ENCODE measurements at regions not wholly inside any gene's neighbourhood (a gene's known extent, or its start where the extent isn't known, plus 50 kb on each side); places are given as distances from the start of the nearest gene placed in this dataset.

DNA sequence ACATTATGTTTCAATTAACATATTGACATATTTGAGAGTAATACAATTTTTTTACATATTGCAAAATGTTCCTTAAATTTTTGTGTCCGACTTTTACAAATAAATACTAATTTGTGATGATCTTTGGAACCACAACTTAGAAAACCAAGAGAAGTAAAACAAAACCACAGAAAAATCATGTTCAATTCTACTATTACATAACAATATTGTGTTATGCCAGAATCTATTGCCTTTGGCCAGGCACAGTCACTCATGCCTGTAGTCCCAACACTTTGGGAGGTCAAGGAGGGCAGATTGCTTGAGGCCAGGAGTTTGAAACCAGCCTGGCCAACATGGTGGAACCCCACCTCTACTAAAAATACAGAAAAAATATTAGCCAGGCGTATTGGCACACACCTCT lies 92.8 kb upstream of the APCDD1 start:
- TF ChIP-seq TEAD4 (IDR thresholded peaks at IDR 0.05) (no peak), EGR1 (IDR thresholded peaks at IDR 0.05) (no peak), EP300 (IDR thresholded peaks at IDR 0.05; ENCODE audit: borderline replicate concordance) (no peak), REST (IDR thresholded peaks at IDR 0.05; ENCODE audit: low read depth) (no peak), FOXM1 (IDR thresholded peaks at IDR 0.05; ENCODE audit: borderline replicate concordance, low read depth) (no peak), TAF1 (IDR thresholded peaks at IDR 0.05; ENCODE audit: low read depth) (no peak), YY1 (IDR thresholded peaks at IDR 0.05; ENCODE audit: low read depth) (no peak), NFIC (IDR thresholded peaks at IDR 0.05) (no peak)
- TF ChIP-seq, protein P1, sequence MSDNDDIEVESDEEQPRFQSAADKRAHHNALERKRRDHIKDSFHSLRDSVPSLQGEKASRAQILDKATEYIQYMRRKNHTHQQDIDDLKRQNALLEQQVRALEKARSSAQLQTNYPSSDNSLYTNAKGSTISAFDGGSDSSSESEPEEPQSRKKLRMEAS (IDR thresholded peaks at IDR 0.05): no peak

GRCh38 chr18:10365021-10365500 lies 89.4 kb upstream of the APCDD1 start:
- TF ChIP-seq YY1 (IDR thresholded peaks at IDR 0.05; ENCODE audit: low read depth): no peak
- no peak for TF ChIP-seq RAD21 (IDR thresholded peaks at IDR 0.05; ENCODE audit: low read depth)
- TF ChIP-seq NFIC (IDR thresholded peaks at IDR 0.05): no peak

GRCh38 chr18:10365901-10366300 lies 88.5 kb upstream of the APCDD1 start:
- TF ChIP-seq ZBTB7A (IDR thresholded peaks at IDR 0.05; ENCODE audit: low read depth): no peak
- TF ChIP-seq CEBPB (IDR thresholded peaks at IDR 0.05): no peak

DNA sequence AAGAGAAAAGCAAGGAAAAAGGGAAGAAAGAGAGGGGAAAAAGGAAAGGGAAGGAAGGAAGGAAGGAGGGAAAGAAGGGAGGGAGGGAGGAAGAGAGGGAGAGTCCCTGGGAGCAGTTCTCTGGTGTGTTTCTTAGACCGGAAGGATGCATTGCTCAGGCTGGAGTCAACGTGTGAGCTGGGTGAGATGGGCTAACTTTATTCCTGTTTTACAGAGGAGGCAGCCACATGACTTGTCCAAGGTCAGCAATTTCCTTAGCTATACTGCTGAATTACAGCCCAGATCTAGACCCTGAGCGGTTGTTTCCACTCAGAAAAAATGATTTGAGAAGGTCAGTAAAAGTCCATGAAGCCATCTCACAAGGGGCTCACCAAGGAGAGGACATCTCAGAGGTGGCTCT lies 86.6 kb upstream of the APCDD1 start:
- no peak for TF ChIP-seq REST (IDR thresholded peaks at IDR 0.05; ENCODE audit: low read depth)
- no peak for TF ChIP-seq RAD21 (IDR thresholded peaks at IDR 0.05; ENCODE audit: low read depth)
- no peak for TF ChIP-seq NFIC (IDR thresholded peaks at IDR 0.05)
- TF ChIP-seq CREB1 (IDR thresholded peaks at IDR 0.05; ENCODE audit: low read depth): no peak
- TF ChIP-seq, protein P2, sequence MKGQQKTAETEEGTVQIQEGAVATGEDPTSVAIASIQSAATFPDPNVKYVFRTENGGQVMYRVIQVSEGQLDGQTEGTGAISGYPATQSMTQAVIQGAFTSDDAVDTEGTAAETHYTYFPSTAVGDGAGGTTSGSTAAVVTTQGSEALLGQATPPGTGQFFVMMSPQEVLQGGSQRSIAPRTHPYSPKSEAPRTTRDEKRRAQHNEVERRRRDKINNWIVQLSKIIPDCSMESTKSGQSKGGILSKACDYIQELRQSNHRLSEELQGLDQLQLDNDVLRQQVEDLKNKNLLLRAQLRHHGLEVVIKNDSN (IDR thresholded peaks at IDR 0.05): no peak
- TF ChIP-seq CEBPB (IDR thresholded peaks at IDR 0.05): no peak
- TF ChIP-seq ZBTB7A (IDR thresholded peaks at IDR 0.05; ENCODE audit: low read depth): no peak
- no peak for TF ChIP-seq EP300 (IDR thresholded peaks at IDR 0.05; ENCODE audit: borderline replicate concordance)
- no peak for TF ChIP-seq TCF12 (IDR thresholded peaks at IDR 0.05; ENCODE audit: low read depth)
- no peak for TF ChIP-seq TAF1 (IDR thresholded peaks at IDR 0.05; ENCODE audit: low read depth)

GRCh38 chr18:10368456-10369453 lies 85.7 kb upstream of the APCDD1 start:
- no peak for TF ChIP-seq NFIC (IDR thresholded peaks at IDR 0.05)
- no peak for TF ChIP-seq FOXM1 (IDR thresholded peaks at IDR 0.05; ENCODE audit: borderline replicate concordance, low read depth)
- TF ChIP-seq TAF1 (IDR thresholded peaks at IDR 0.05; ENCODE audit: low read depth): no peak
- TF ChIP-seq EP300 (IDR thresholded peaks at IDR 0.05; ENCODE audit: borderline replicate concordance): no peak
- TF ChIP-seq RAD21 (IDR thresholded peaks at IDR 0.05; ENCODE audit: low read depth): no peak
- no peak for TF ChIP-seq TEAD4 (IDR thresholded peaks at IDR 0.05)
- TF ChIP-seq, protein P2 (IDR thresholded peaks at IDR 0.05): no peak
- no peak for TF ChIP-seq TCF12 (IDR thresholded peaks at IDR 0.05; ENCODE audit: low read depth)
- no peak for TF ChIP-seq CEBPB (IDR thresholded peaks at IDR 0.05)

DNA sequence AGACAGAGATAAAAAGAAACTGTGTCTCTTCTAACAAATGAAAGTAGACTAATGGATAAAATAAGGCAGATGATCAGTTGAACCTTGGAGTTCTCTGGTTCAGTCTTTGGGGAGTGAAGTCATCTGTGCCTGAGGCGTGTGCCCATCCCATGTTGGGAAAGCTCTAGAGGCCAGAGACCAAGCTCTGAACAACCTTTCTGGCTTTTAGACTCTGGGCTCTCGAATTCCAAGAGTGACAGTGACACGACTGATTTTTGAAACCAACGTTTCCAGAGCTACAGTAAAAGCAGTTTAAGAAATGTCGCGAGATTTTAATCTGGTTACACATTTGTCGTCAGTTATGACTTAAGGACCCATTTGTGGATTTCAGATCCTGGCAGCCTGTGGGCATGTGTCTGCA lies 83.7 kb upstream of the APCDD1 start:
- TF ChIP-seq ZBTB7A (IDR thresholded peaks at IDR 0.05; ENCODE audit: low read depth) (no peak), CEBPB (IDR thresholded peaks at IDR 0.05) (no peak), TAF1 (IDR thresholded peaks at IDR 0.05; ENCODE audit: low read depth) (no peak), FOXM1 (IDR thresholded peaks at IDR 0.05; ENCODE audit: borderline replicate concordance, low read depth) (no peak)
- TF ChIP-seq, protein P2 (IDR thresholded peaks at IDR 0.05): no peak

Measured in Ishikawa (cell line).